Omental fat pad (tissue), 3 donors: ENCODE measurements at regions not wholly inside any gene's neighbourhood (a gene's known extent, or its start where the extent isn't known, plus 50 kb on each side); places are given as distances from the start of the nearest gene placed in this dataset.
"Not testable (repeated sequence)": the region's sequence is repeated elsewhere in the genome, so short reads cannot be mapped to it uniquely, and the experiment has no call there.

Source experiments
- ATAC-seq: fragments of 150-250 bp; one replicate; pipeline ENCODE4 v1.9.1; 2016; ENCODE audit warnings: mild to moderate bottlenecking, moderate library complexity; ENCODE audit not compliant: low FRiP score
- DNase-seq: peaks from one replicate; pipeline ENCODE4 v3.0.0-alpha.2; 2019; ENCODE audit warnings: low spot score
- TF ChIP-seq, protein P1 (sequence below), 3 donors: fragments of 450-650 bp; IDR thresholded peaks; one replicate each; pipeline ENCODE4 v1.5.1; 2016 to 2017; ENCODE audit warnings: antibody characterized with exemption in 3 of 3, mild to moderate bottlenecking in 3 of 3, moderate library complexity in 2 of 3

DNA sequence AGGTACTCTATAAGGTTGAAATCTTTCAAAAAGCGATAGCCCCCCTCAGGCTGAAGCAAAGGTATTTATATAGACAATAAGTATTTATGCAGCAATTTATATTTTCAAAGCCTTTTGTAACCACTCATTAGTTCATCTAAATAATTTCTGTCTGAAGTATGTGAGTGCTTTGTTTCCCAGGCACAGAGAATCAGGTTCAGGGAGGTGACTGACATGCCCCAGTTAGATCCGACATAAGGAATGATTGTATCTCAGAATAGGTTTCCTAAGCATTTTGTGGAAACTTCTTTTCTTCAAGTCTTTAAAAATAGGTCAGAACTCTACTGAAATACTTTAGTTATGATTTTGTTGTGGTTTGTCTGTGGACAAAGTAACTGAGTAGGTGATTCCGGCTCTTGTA, 283.4 kb upstream of the G2E3 start:
- TF ChIP-seq, protein P1, sequence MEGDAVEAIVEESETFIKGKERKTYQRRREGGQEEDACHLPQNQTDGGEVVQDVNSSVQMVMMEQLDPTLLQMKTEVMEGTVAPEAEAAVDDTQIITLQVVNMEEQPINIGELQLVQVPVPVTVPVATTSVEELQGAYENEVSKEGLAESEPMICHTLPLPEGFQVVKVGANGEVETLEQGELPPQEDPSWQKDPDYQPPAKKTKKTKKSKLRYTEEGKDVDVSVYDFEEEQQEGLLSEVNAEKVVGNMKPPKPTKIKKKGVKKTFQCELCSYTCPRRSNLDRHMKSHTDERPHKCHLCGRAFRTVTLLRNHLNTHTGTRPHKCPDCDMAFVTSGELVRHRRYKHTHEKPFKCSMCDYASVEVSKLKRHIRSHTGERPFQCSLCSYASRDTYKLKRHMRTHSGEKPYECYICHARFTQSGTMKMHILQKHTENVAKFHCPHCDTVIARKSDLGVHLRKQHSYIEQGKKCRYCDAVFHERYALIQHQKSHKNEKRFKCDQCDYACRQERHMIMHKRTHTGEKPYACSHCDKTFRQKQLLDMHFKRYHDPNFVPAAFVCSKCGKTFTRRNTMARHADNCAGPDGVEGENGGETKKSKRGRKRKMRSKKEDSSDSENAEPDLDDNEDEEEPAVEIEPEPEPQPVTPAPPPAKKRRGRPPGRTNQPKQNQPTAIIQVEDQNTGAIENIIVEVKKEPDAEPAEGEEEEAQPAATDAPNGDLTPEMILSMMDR (IDR thresholded peaks at IDR 0.05): no peak
- DNase-seq: no peak
- no peak for ATAC-seq

DNA sequence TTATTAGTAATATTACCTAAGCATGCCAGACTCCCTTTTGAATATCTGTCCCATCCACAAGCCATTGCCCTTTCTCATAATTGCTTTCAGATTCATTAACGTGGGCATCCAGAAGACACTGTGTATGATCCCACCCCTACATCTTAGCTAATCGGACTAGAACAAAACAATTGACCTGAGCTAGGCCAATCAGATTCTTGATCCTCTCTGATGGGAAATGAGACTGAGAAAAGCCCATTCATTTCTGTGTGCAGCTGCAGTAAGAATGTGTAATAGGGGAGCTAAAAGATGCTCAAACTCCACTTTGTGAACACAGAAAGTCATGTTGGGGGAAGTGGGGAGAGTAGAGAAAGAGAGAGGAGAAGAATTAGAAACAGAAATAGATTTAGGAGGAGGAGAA, 281.7 kb upstream of the G2E3 start:
- TF ChIP-seq, protein P1 (IDR thresholded peaks at IDR 0.05): no peak
- ATAC-seq: no peak
- no peak for DNase-seq

DNA sequence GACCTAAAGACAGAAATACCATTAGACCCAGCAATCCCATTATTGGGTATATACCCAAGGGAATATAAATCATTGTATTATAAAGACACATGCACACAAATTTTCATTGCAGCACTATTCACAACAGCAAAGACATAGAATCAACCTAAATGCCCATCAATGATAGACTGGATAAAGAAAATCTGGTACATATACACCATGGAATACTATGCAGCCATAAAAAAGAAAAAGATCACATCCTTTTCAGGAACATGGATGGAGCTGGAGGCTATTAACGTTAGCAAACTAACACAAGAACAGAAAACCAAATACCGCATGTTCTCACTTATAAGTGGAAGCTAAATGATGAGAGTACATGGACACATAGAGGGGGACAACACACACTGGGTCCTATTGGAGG, 280.1 kb upstream of the G2E3 start:
- DNase-seq, ATAC-seq: not testable (repeated sequence)

DNA sequence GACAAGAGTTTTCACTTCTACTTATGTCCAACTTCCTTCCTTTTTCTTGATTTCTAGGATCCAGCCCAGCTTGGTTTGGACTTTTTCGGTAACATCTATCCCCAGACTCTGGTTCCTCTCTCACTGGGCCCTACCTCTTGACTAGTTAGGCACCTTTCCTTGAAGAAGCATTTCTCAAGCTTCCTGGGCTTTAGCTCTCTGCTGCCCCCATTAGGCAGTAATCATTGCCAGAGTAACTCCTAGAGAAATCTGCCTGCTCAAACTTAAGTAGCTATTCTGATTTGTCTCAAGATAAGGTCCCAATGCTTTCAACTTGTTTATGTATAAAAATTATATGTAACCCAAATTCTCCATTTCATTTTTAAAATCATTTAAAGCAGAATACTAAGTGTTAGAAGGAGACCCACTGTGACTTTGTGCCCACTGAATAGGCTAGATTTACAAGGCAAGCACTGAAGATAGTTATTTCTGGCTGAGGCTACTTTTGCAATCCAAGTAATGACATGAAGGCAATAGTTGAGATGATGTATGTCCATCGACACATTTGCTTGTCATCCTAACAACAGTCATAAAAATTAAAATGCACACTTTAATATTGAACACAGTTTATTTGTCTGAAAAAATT, 275.0 kb upstream of the G2E3 start:
- TF ChIP-seq, protein P1 (IDR thresholded peaks at IDR 0.05): no peak
- DNase-seq (no peak), ATAC-seq (no peak)

DNA sequence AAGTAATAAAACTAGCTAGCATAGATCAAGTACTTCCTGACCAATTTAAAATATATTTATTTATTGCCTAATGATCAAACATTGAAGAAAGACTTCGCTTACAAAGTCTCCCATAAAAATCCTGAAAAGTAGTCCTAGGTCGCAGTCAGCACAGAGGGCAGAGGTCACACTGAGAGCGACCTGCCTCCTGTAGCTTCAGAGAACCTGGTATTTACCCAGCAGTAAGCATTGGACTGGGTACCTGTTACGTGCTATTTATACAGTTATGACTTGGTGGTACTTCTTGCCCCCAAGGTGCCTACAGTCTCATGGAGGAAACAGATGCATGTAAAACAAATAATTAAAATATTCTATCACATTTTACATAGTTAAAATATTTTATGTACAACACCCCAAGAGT, 274.1 kb upstream of the G2E3 start:
- TF ChIP-seq, protein P1 (IDR thresholded peaks at IDR 0.05): no peak
- ATAC-seq: no peak

DNA sequence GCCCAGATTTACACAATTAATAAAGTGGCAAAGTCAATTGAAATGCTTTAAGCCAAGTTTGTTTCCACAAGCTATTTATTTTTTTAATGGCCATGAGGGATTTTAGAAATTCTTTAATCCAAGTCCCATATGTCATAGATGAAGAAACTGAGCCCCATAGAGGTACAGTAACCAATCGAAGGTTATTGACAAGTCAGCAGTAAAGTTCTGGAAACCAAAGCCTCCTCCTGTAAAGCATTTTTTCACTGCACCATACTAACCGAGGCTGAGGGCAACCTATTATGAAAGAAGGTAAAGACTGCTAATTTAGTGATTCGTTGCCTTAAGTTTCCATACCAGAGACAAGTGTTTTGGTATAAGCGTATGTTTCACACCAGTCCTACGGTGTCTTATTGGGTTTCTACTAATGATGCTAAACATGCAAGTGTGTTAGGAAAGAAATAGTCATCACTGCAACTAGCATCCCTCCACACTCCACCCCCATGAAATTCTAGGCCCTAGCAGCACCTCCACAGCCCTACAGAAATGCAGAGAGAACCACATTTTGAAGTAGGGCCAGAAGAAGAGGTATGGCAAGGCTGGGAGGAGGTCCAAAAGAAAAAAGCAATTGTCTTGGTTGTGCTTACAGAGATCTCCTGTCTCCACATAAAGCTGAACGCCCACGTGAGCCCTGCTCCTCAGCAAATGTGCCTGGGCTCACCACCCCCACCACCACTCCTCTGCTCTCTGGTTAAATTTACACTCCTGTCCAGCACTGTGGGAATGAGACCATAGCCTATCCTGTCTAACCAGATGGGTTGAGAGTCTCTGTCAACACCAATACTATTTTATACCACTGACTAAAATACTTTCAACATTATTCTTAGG, 271.1 kb upstream of the G2E3 start:
- DNase-seq (no peak), ATAC-seq (no peak)
- TF ChIP-seq, protein P1 (IDR thresholded peaks at IDR 0.05): no peak

More for the DNA sequence above, 274.1 kb upstream of the G2E3 start:
- DNase-seq: no peak

DNA sequence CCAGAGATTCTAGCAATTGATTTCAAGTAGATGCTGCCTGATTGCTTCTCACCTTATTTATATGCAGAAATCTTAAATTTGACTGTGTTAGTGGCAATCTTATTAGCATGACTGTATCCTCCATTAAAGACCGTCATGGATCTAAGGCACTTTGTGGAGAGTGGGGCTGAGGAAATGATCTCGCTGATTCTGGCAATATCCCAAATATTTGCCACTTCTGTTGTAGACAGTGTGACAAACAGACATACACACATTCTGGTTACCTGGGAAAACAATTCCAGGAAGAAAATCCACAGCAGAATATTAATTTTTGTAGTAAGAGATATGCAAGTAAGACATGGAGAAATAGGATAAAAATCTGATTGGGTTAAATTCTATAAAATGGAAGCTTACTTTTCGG, 269.0 kb upstream of the G2E3 start:
- TF ChIP-seq, protein P1 (IDR thresholded peaks at IDR 0.05): no peak
- ATAC-seq: no peak
- no peak for DNase-seq
